ENCODE measurements at regions not wholly inside any gene's neighbourhood (a gene's known extent, or its start where the extent isn't known, plus 50 kb on each side); places are given as distances from the start of the nearest gene placed in this dataset.

GRCh38 chr3:13200465-13200864 is 127.2 kb upstream of the IQSEC1 start:
- TF ChIP-seq CTCF (IDR thresholded peaks at IDR 0.05; ENCODE audit: low read depth, low read length) = no peak
- Histone ChIP-seq H3K4me1 (no peaks in the 10 kb centered on the region), H3K9me3 (no peaks in the 10 kb centered on the region), H3K4me3 (ENCODE audit: low read depth, low read length) (no peak overlapping the region), H3K27me3 (no peaks in the 10 kb centered on the region), H3K36me3 (no peaks in the 10 kb centered on the region)
- DNase-seq = no peak

- Histone ChIP-seq H3K36me3 (no peaks in the 10 kb centered on the region), H3K9me3 (no peaks in the 10 kb centered on the region), H3K4me3 (ENCODE audit: low read depth, low read length) (no peak overlapping the region), H3K27me3 (no peaks in the 10 kb centered on the region), H3K4me1 (no peaks in the 10 kb centered on the region)
- TF ChIP-seq CTCF (IDR thresholded peaks at IDR 0.05; ENCODE audit: low read depth, low read length) = no peak
- no peak for DNase-seq
These were observed 126.7 kb upstream of the IQSEC1 start for GRCh38 chr3:13199899-13200451.

- Histone ChIP-seq H3K4me3 (ENCODE audit: low read depth, low read length) (no peak overlapping the region), H3K27me3 (no peaks in the 10 kb centered on the region), H3K36me3 (no peaks in the 10 kb centered on the region), H3K9me3 (no peaks in the 10 kb centered on the region), H3K4me1 (no peaks in the 10 kb centered on the region)
- DNase-seq = no peak
- no peak for TF ChIP-seq CTCF (IDR thresholded peaks at IDR 0.05; ENCODE audit: low read depth, low read length)
These were observed 126.0 kb upstream of the IQSEC1 start for GRCh38 chr3:13199006-13199776.

GRCh38 chr3:13198264-13198879 is 125.1 kb upstream of the IQSEC1 start:
- no peak overlapping the region for H3K4me3 ChIP-seq (ENCODE audit: low read depth, low read length)
- no peaks in the 10 kb centered on the region for H3K36me3 ChIP-seq
- H3K4me1 ChIP-seq = no peaks in the 10 kb centered on the region
- H3K9me3 ChIP-seq = no peaks in the 10 kb centered on the region
- TF ChIP-seq CTCF (IDR thresholded peaks at IDR 0.05; ENCODE audit: low read depth, low read length) = no peak
- no peak for DNase-seq
- H3K27me3 ChIP-seq = no peaks in the 10 kb centered on the region

- H3K4me1 ChIP-seq = no peaks in the 10 kb centered on the region
- no peak for DNase-seq
- no peaks in the 10 kb centered on the region for H3K27me3 ChIP-seq
- H3K9me3 ChIP-seq = no peaks in the 10 kb centered on the region
- H3K4me3 ChIP-seq (ENCODE audit: low read depth, low read length) = no peak overlapping the region
- no peaks in the 10 kb centered on the region for H3K36me3 ChIP-seq
- no peak for TF ChIP-seq CTCF (IDR thresholded peaks at IDR 0.05; ENCODE audit: low read depth, low read length)
These were observed 124.6 kb upstream of the IQSEC1 start for GRCh38 chr3:13197795-13198194.

GRCh38 chr3:13197281-13197680 is 124.1 kb upstream of the IQSEC1 start:
- no peak overlapping the region for H3K4me3 ChIP-seq (ENCODE audit: low read depth, low read length)
- H3K4me1 ChIP-seq = no peaks in the 10 kb centered on the region
- TF ChIP-seq CTCF (IDR thresholded peaks at IDR 0.05; ENCODE audit: low read depth, low read length) = no peak
- H3K36me3 ChIP-seq = no peaks in the 10 kb centered on the region
- H3K27me3 ChIP-seq = no peaks in the 10 kb centered on the region
- no peak for DNase-seq
- no peaks in the 10 kb centered on the region for H3K9me3 ChIP-seq
